ENCODE measurements at regions not wholly inside any gene's neighbourhood (a gene's known extent, or its start where the extent isn't known, plus 50 kb on each side); places are given as distances from the start of the nearest gene placed in this dataset.
"Not testable (repeated sequence)": the region's sequence is repeated elsewhere in the genome, so short reads cannot be mapped to it uniquely, and the experiment has no call there.

GRCh38 chr4:79663141-79663540, 255.1 kb upstream of the GK2 start:
- no peak for DNase-seq (ENCODE audit: low read depth in 2 of 2)

- no peak for DNase-seq (ENCODE audit: low read depth in 2 of 2)
These were observed 254.6 kb upstream of the GK2 start for GRCh38 chr4:79662651-79663050.

DNA sequence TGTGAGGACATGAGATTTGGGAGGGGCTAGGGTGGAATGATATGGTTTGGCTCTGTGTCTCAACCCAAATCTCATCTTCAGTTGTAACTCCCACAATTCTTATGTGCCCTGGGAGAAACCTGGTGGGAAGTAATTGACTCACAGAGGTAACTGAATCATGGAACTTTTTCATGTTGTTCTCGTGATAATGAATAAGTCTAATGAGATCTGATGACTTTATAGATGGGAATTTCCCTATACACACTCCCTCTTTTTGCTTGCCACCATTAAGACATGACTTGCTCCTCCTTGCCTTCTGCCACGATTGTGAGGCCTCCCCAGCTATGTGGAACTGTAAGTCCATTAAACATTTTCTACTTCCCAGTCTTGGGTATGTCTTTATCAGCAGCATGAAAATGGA, 253.2 kb upstream of the GK2 start:
- DNase-seq (ENCODE audit: low read depth in 2 of 2) = no peak

DNA sequence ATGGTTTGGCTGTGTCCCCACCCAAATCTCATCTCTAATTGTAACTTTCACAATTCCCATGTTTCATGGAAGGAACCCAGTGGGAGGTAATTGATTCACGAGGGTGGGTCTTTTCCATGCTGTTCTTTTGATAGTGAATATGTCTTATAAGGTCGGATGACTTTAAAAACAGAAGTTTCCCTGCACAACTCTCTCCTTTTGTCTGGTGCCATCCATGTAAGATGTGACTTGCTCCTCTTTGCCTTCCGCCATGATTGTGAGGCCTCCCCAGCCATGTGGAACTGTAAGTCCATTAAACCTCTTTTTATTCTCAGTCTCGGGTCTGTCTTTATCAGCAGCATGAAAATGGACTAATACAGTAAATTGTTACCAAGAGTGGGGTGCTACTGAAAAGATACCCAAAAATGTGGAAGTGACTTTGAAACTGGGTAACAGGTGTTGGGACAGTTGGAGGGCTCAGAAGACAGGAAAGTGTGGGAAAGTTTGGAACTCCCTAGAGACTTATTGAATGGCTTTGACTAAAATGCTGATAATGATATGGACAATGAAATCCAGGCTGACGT, 251.4 kb upstream of the GK2 start:
- not testable (repeated sequence) for DNase-seq (ENCODE audit: low read depth in 2 of 2)

- no peak for DNase-seq (ENCODE audit: low read depth in 2 of 2)
These were observed 249.4 kb upstream of the GK2 start for GRCh38 chr4:79657379-79657778.

GRCh38 chr4:79653871-79654270, 245.8 kb upstream of the GK2 start:
- DNase-seq (ENCODE audit: low read depth in 2 of 2) = no peak

DNA sequence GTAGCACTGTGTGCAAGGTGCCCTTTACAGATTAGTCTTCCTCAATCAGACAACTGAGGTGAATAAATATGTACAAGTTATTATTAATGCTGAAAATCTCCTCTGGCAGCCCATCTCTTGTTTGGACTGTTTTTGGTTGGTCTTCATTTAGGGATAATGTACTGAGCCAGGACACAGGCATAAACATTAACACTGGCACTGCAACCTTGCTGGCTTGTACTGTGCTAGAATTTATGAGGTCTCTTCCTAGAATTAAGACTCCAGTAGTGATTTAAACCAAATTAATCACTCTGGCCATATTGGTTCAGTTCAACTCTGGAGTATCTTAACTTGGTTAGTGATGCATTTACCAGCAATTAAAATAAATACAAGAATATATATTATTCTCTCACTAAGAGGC, 244.7 kb upstream of the GK2 start:
- no peak for DNase-seq (ENCODE audit: low read depth in 2 of 2)

DNA sequence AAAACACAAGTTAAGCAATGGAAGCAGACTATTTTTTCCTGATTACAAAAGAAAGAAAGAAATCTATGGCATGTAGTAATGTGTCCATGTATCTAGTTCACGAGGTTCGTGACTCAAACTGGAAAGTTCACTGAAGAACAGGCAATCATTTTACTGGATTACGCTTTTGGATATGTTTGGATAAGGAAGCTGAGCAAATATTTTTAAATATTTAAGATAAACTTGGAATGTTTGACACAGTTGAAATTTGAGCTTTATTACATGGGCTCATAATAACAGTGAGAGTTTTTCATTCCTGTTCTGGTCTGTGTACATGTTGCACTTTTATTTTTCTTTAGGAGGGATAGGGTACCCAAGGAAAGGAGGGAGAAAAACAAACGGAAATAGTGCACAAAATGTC, 244.2 kb upstream of the GK2 start:
- peak; percentile 7 to 24 for DNase-seq (ENCODE audit: low read depth in 2 of 2)

DNA sequence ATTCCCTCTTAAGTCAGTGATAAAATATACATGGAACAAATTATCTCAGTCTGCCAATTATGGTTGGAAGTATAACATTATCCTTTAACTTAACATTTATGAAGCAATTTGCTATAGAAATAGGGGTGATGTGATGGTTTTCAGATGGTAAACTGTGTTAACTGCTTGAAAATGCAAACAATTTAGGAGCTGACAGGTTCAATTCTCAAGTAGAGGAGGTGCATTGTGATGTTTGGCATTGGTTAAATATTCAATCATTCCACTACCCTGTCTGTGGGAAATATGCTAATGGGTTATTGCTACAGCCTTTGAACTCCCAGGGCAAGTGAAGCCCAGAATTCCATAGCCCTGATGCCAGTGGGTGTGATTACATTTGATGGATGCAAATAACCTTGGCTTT, 243.4 kb upstream of the GK2 start:
- peak; percentile 1 to 9 for DNase-seq (ENCODE audit: low read depth in 2 of 2)

DNA sequence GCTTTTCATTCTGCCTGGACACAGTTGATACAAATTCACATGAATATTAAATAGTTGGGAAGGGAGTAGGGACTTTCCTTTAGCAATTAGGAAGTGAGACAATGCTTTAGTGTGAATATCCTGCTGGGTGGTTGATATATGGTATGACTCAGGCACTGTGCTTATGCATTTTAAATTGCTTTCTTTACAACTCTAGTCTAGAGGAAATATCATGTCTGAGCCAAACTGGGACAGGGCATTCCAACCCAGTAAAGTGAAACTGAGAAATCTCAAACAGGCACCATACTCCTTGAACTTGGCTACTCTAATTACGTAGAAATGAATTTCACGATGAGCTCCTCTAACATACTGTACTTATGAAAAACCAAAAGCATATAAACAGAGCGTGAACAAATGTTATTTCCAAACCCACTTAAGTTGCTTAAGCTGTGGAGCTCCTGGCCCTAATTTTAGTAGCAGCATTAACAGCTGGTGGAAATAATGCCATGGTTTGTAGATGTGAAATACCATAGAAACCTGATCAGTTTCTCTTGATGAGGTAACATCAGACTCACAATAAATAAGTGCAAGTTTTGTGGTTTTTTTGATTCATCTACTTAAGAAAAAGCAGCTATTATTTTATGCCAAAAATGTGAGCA, 242.9 kb upstream of the GK2 start:
- DNase-seq (ENCODE audit: low read depth in 2 of 2) = peak; percentile 51 to 87

GRCh38 chr4:79650217-79650616, 242.2 kb upstream of the GK2 start:
- DNase-seq (ENCODE audit: low read depth in 2 of 2) = peak in 1 of 2 donors; percentile 40

GRCh38 chr4:79645942-79646341, 237.9 kb upstream of the GK2 start:
- no peak for DNase-seq (ENCODE audit: low read depth in 2 of 2)

DNA sequence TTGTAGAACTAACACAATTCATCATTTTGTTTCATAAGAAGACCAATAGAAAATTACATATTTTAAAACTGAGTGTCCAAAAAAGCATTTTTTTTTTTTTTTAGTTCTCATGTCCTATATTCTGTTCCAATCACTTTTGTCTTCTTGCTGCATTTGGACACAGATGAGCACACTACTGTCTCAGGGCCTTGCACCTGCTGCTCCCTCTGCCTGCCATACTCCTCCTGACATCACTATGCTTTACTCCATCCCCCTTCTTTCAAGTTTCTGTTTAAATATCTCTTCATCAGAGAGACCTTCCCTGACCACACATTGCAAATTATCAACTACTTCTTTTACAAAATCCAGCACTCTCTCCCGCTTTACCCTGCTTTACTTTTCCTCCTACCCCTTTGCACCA, 230.7 kb upstream of the GK2 start:
- DNase-seq (ENCODE audit: low read depth in 2 of 2) = no peak

- no peak for DNase-seq (ENCODE audit: low read depth in 2 of 2)
These were observed 229.0 kb upstream of the GK2 start for GRCh38 chr4:79636991-79637390.

DNA sequence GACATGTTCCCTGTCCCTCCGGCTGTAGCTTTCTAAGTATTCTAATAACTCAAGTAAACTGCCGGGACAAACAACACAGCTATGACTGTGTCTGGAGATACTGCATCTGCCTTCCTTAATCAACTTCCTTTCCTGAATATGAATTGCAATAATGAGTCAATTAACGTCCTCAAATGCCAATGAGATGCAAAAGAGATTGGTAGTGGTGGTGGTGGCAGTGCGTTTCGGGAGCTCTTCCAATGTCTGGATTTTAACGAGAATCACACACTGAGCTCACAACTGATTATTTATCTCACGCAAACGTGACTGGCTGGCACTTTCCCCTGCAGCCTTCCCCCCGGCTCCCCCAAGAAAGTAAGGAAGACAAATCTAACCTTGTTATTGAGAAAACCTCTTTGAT, 226.1 kb upstream of the GK2 start:
- DNase-seq (ENCODE audit: low read depth in 2 of 2) = no peak

- DNase-seq (ENCODE audit: low read depth in 2 of 2) = no peak
These were observed 224.1 kb upstream of the GK2 start for GRCh38 chr4:79632114-79632513.

- no peak for DNase-seq (ENCODE audit: low read depth in 2 of 2)
These were observed 218.6 kb upstream of the GK2 start for GRCh38 chr4:79626611-79627010.

GRCh38 chr4:79626101-79626500, 218.1 kb upstream of the GK2 start:
- no peak for DNase-seq (ENCODE audit: low read depth in 2 of 2)

DNA sequence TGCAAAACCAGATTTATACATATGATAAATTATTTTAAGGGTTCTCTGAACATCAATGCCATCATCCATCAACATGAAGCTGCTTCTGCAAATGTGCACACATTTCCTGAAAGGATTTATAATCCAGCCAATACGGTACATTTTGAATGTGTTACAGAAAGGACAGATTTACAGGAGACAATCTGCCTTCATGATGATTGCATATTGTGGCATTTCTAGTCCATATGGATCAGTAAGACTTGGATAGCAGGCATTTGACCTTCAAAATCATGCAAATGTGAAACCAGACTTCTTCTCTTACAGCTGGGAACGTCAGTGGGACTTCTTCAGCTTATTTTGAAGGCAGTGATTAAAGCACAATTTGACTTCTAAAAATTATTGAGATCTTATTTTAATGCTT, 217.3 kb upstream of the GK2 start:
- DNase-seq (ENCODE audit: low read depth in 2 of 2) = no peak

GRCh38 chr4:79623021-79623870, 215.2 kb upstream of the GK2 start:
- DNase-seq (ENCODE audit: low read depth in 2 of 2) = no peak

GRCh38 chr4:79621061-79621460, 213.0 kb upstream of the GK2 start:
- no peak for DNase-seq (ENCODE audit: low read depth in 2 of 2)

- no peak for DNase-seq (ENCODE audit: low read depth in 2 of 2)
These were observed 212.6 kb upstream of the GK2 start for GRCh38 chr4:79620617-79621016.
